ENCODE measurements at regions not wholly inside any gene's neighbourhood (a gene's known extent, or its start where the extent isn't known, plus 50 kb on each side); places are given as distances from the start of the nearest gene placed in this dataset. TPM values are rescaled to one million over a fixed set of nuclear protein-coding genes. Genes with fewer than 3 reads are reported as not detected.

- Histone ChIP-seq H3K36me3 (ENCODE audit: control insufficient read depth in 3 of 3, insufficient read depth in 3 of 3, low read length in 3 of 3) (no peaks in the 10 kb centered on the region), H3K27me3 (ENCODE audit: control insufficient read depth in 3 of 3, insufficient read depth in 3 of 3, low read length in 3 of 3) (peaks cover 0 to 4% (median 0%) of the 10 kb centered on the region in 3 donors)
Observed at GRCh38 chrX:131958724-131959123, 64.4 kb upstream of the STK26 start.

GRCh38 chrX:131970347-131970746, 52.8 kb upstream of the STK26 start:
- H3K27me3 ChIP-seq (ENCODE audit: control insufficient read depth in 3 of 3, insufficient read depth in 3 of 3, low read length in 3 of 3), result peaks cover 0 to 3% (median 0%) of the 10 kb centered on the region in 3 donors
- no peaks in the 10 kb centered on the region for H3K9me3 ChIP-seq (ENCODE audit: control insufficient read depth in 3 of 3, low read length in 3 of 3)
- no peak overlapping the region for H3K27ac ChIP-seq (ENCODE audit: low read depth, low read length)
- no peaks in the 10 kb centered on the region for H3K4me1 ChIP-seq (ENCODE audit: control insufficient read depth in 3 of 3, insufficient read depth in 3 of 3, low read length in 3 of 3)
- H3K4me3 ChIP-seq (ENCODE audit: low read length in 3 of 3), result no peak overlapping the region
- H3K9ac ChIP-seq (ENCODE audit: low read depth in 1 of 3, low read length in 3 of 3), result no peak overlapping the region
- no peaks in the 10 kb centered on the region for H3K36me3 ChIP-seq (ENCODE audit: control insufficient read depth in 3 of 3, insufficient read depth in 3 of 3, low read length in 3 of 3)

More at GRCh38 chrX:131958724-131959123, 64.4 kb upstream of the STK26 start:
- H3K9ac ChIP-seq (ENCODE audit: low read depth in 1 of 3, low read length in 3 of 3), result no peak overlapping the region
- H3K27ac ChIP-seq (ENCODE audit: low read depth, low read length), result no peak overlapping the region
- no peaks in the 10 kb centered on the region for H3K4me1 ChIP-seq (ENCODE audit: control insufficient read depth in 3 of 3, insufficient read depth in 3 of 3, low read length in 3 of 3)
- H3K9me3 ChIP-seq (ENCODE audit: control insufficient read depth in 3 of 3, low read length in 3 of 3), result no peaks in the 10 kb centered on the region
- no peak overlapping the region for H3K4me3 ChIP-seq (ENCODE audit: low read length in 3 of 3)

Small RNA genes lying in the stretch of these regions (small RNA-seq; reads per million reads assigned to genes)
- gene AL008629.1 (not detected), gene HDGFP1 (not detected), gene MCRIP2P1 (not detected), gene RNA5SP514 (not detected)
